HCT116 (cell line): ENCODE measurements at regions not wholly inside any gene's neighbourhood (a gene's known extent, or its start where the extent isn't known, plus 50 kb on each side); places are given as distances from the start of the nearest gene placed in this dataset.

ENCODE experiments used
- ATAC-seq: fragments of 200-7000 bp; cut with Tn5 transposase; 2 replicates; pipeline ENCODE4 v1.9.1; 2020; ENCODE audit warnings: mild to moderate bottlenecking, moderate library complexity
- BruUV-seq: library from RNA; stranded (reverse); fragments of 400-500 nt; replicated peaks from 2 replicates; lab custom pipeline; 2021; lab: Mats Ljungman, UMichigan
- CTCF ChIA-PET: fragments of 300-600 bp; sonication (Branson Sonifier 250); formaldehyde crosslinking; loops from one replicate; lab custom pipeline; 2021; ENCODE audit warnings: antibody characterized with exemption; lab: Charles Lee
- POLR2A ChIA-PET: fragments of 300-600, 350-600 bp; sonication (Branson Sonifier 250); formaldehyde crosslinking; loops from one replicate; lab custom pipeline; 2021; ENCODE audit warnings: antibody characterized with exemption; lab: Charles Lee
- RAD21 ChIA-PET, 2 experiments: fragments of 300-600 bp; sonication (Branson Sonifier 250); formaldehyde crosslinking; loops; one replicate each; lab custom pipeline; 2023; ENCODE audit warnings: low total read pairs in 2 of 2; ENCODE audit not compliant: uncharacterized antibody in 2 of 2, unreplicated experiment in 2 of 2, low non-redundant PET in 1 of 2; lab: Charles Lee
- DNase-seq: peaks from one replicate; pipeline ENCODE4 v3.0.0-alpha.2; 2010; ENCODE audit warnings: low read depth, low spot score
- H2AFZ ChIP-seq: fragments of 200-600 bp; shearing (Covaris generic), sonication (generic); 2 replicates; pipeline ENCODE4 v1.6.1; 2017; ENCODE audit warnings: low read depth, mixed run types, mixed read lengths, antibody characterized with exemption, low read length; ENCODE audit not compliant: poor library complexity, severe bottlenecking
- H3K27ac ChIP-seq: 2 replicates; pipeline ENCODE4 v1.5.1; 2012; ENCODE audit warnings: low read depth, low read length
- H3K27me3 ChIP-seq: fragments of 200-600 bp; sonication (generic); 2 replicates; pipeline ENCODE4 v1.6.1; 2016; ENCODE audit warnings: mixed run types, low read length, mixed read lengths; ENCODE audit not compliant: insufficient read depth
- H3K36me3 ChIP-seq, 2 experiments: fragments of 200-500 bp in 1 of 2; fragments of 200-600 bp in 1 of 2; sonication (Bioruptor generic) in 1 of 2; sonication (generic) in 1 of 2; 2 replicates each; pipeline versions ENCODE4 v1.5.1 to v1.6.1; 2014 to 2016; ENCODE audit warnings: low read length in 2 of 2, inconsistent platforms in 1 of 2, mixed read lengths in 1 of 2, mixed run types in 1 of 2; ENCODE audit not compliant: insufficient read depth in 2 of 2, control insufficient read depth in 1 of 2
- H3K4me1 ChIP-seq, 2 experiments: fragments of 200-600 bp in 1 of 2; sonication (generic) in 1 of 2; 2 replicates each; pipeline versions ENCODE4 v1.5.1 to v1.6.1; 2012 to 2017; ENCODE audit warnings: low read length in 2 of 2, inconsistent platforms in 1 of 2, mild to moderate bottlenecking in 1 of 2, mixed read lengths in 1 of 2, mixed run types in 1 of 2, moderate library complexity in 1 of 2; ENCODE audit not compliant: insufficient read depth in 2 of 2, control insufficient read depth in 1 of 2
- H3K4me2 ChIP-seq: fragments of 200-600 bp; sonication (generic); 2 replicates; pipeline ENCODE4 v1.6.1; 2017; ENCODE audit warnings: mixed run types, low read length, mixed read lengths
- H3K4me3 ChIP-seq, 2 experiments: fragments of 200-600 bp in 1 of 2; sonication (generic) in 1 of 2; replicated peaks in 1 of 2; 2 replicates each; pipeline ENCODE4 v1.5.1; 2011 to 2016; ENCODE audit warnings: low read length in 2 of 2, control low read depth in 1 of 2, low read depth in 1 of 2, mild to moderate bottlenecking in 1 of 2, mixed read lengths in 1 of 2, mixed run types in 1 of 2
- H3K79me2 ChIP-seq: fragments of 200-600 bp; sonication (generic); 2 replicates; pipeline ENCODE4 v1.6.1; 2017; ENCODE audit warnings: mild to moderate bottlenecking, mixed run types, low read length, moderate library complexity, mixed read lengths; ENCODE audit not compliant: insufficient read depth
- H3K9ac ChIP-seq: fragments of 200-600 bp; sonication (generic); 2 replicates; pipeline ENCODE4 v1.6.1; 2016; ENCODE audit warnings: low read length, mixed read lengths
- H3K9me2 ChIP-seq: fragments of 200-600 bp; sonication (generic), shearing (Covaris generic); 2 replicates; pipeline ENCODE4 v1.6.1; 2017; ENCODE audit warnings: mixed run types, mild to moderate bottlenecking, moderate library complexity; ENCODE audit not compliant: insufficient read depth
- H3K9me3 ChIP-seq, 2 experiments: fragments of 200-500 bp in 1 of 2; fragments of 200-600 bp in 1 of 2; sonication (Bioruptor generic) in 1 of 2; sonication (generic) in 1 of 2; 2 replicates each; pipeline ENCODE4 v1.6.1; 2014 to 2017; ENCODE audit warnings: low read length in 2 of 2, mixed read lengths in 2 of 2, inconsistent platforms in 1 of 2, low read depth in 1 of 2, mild to moderate bottlenecking in 1 of 2, mixed run types in 1 of 2, moderate library complexity in 1 of 2; ENCODE audit not compliant: control insufficient read depth in 1 of 2, insufficient read depth in 1 of 2
- H4K20me1 ChIP-seq: fragments of 200-600 bp; sonication (generic), shearing (Covaris generic); 2 replicates; pipeline ENCODE4 v1.6.1; 2017; ENCODE audit warnings: mixed run types, mild to moderate bottlenecking, moderate library complexity; ENCODE audit not compliant: insufficient read depth
- CTCF ChIP-seq, 3 experiments: fragments of 200-600 bp in 1 of 3; sonication (generic) in 1 of 3; IDR thresholded peaks in 2 of 3; conservative IDR thresholded peaks in 1 of 3; 2 replicates each; pipeline ENCODE4 v1.5.1; 2012 to 2017; ENCODE audit warnings: low read depth in 2 of 3, low read length in 2 of 3, antibody characterized with exemption in 1 of 3, borderline replicate concordance in 1 of 3, control low read depth in 1 of 3, mild to moderate bottlenecking in 1 of 3, mixed read lengths in 1 of 3, mixed run types in 1 of 3, moderate library complexity in 1 of 3; ENCODE audit not compliant: insufficient read depth in 1 of 3
- EZH2phosphoT487 ChIP-seq: fragments of 200-600 bp; IDR thresholded peaks from 2 replicates; pipeline ENCODE4 v1.6.1; 2018; ENCODE audit warnings: antibody characterized with exemption, borderline replicate concordance
- FOSL1 ChIP-seq: IDR thresholded peaks from 2 replicates; pipeline ENCODE4 v1.6.1; 2012; ENCODE audit warnings: low read depth
- JUND ChIP-seq: IDR thresholded peaks from 2 replicates; pipeline ENCODE4 v1.6.1; 2012
- POLR2AphosphoS5 ChIP-seq: IDR thresholded peaks from 2 replicates; pipeline ENCODE4 v1.6.1; 2011; ENCODE audit warnings: mild to moderate bottlenecking, low read depth, low read length, moderate library complexity
- RAD21 ChIP-seq: IDR thresholded peaks from 2 replicates; pipeline ENCODE4 v1.6.1; 2012; ENCODE audit warnings: low read depth, mild to moderate bottlenecking
- SIN3A ChIP-seq: IDR thresholded peaks from 2 replicates; pipeline ENCODE4 v1.6.1; 2012; ENCODE audit warnings: low read depth
- SP1 ChIP-seq: IDR thresholded peaks from 2 replicates; pipeline ENCODE4 v1.6.1; 2012; ENCODE audit warnings: low read depth
- SRF ChIP-seq: IDR thresholded peaks from 2 replicates; pipeline ENCODE4 v1.6.1; 2012; ENCODE audit warnings: low read depth
- TCF7L2 ChIP-seq: IDR thresholded peaks from 2 replicates; pipeline ENCODE4 v1.7.0; 2011; ENCODE audit warnings: borderline replicate concordance, inconsistent platforms; ENCODE audit not compliant: insufficient read depth, insufficient read length; ENCODE audit errors: extremely low read depth
- YY1 ChIP-seq: IDR thresholded peaks from 2 replicates; pipeline ENCODE4 v1.6.1; 2011; ENCODE audit warnings: low read length, low read depth, moderate library complexity, mild to moderate bottlenecking; ENCODE audit not compliant: insufficient replicate concordance; ENCODE audit errors: extremely low read depth
- ZFX ChIP-seq: fragments of 450-650 bp; IDR thresholded peaks from 2 replicates; pipeline ENCODE4 v1.6.1; 2017
- ZNF274 ChIP-seq: fragments of 200-500 bp; sonication (Bioruptor generic); IDR thresholded peaks from 2 replicates; pipeline ENCODE4 v1.6.1; 2014; ENCODE audit warnings: mild to moderate bottlenecking, low read depth, low read length, inconsistent platforms
- intact Hi-C: fragments of 100-400 bp; cut with micrococcal nuclease; formaldehyde crosslinking; loops from 2 replicates; pipeline ENCODE4 v1.10.0; 2022
- TF ChIP-seq, protein P1 (sequence below): IDR thresholded peaks from 2 replicates; pipeline ENCODE4 v1.6.1; 2011; ENCODE audit warnings: mild to moderate bottlenecking, low read length, moderate library complexity; ENCODE audit not compliant: insufficient replicate concordance; ENCODE audit errors: extremely low read depth
- TF ChIP-seq, protein P2 (sequence below): IDR thresholded peaks from 2 replicates; pipeline ENCODE4 v1.6.1; 2012; ENCODE audit warnings: low read depth
- TF ChIP-seq, protein P3 (sequence below): IDR thresholded peaks from 2 replicates; pipeline ENCODE4 v1.6.1; 2012

GRCh38 chr5:53330491-53330890 is 149.9 kb upstream of the FST start:
- H3K4me3 ChIP-seq, result no peak overlapping the region
- H4K20me1 ChIP-seq, result no peaks in the 10 kb centered on the region
- H3K4me2 ChIP-seq, result no peak overlapping the region
- ATAC-seq (no peak), DNase-seq (no peak)
- H3K79me2 ChIP-seq, result no peaks in the 10 kb centered on the region
- no peaks in the 10 kb centered on the region for H3K36me3 ChIP-seq
- no peak overlapping the region for H3K27ac ChIP-seq
- ChIA-PET CTCF (no interaction called here), RAD21 (no interaction called here), POLR2A (no interaction called here)
- H3K9ac ChIP-seq, result no peak overlapping the region
- no peaks in the 10 kb centered on the region for H3K9me3 ChIP-seq
- no peaks in the 10 kb centered on the region for H3K9me2 ChIP-seq
- H3K4me1 ChIP-seq, result no peaks in the 10 kb centered on the region
- no TSS peak for BruUV-seq
- H2AFZ ChIP-seq, result no peak overlapping the region
- intact Hi-C loops, result no loop called here
- H3K27me3 ChIP-seq, result no peaks in the 10 kb centered on the region
- TF ChIP-seq, protein P1, sequence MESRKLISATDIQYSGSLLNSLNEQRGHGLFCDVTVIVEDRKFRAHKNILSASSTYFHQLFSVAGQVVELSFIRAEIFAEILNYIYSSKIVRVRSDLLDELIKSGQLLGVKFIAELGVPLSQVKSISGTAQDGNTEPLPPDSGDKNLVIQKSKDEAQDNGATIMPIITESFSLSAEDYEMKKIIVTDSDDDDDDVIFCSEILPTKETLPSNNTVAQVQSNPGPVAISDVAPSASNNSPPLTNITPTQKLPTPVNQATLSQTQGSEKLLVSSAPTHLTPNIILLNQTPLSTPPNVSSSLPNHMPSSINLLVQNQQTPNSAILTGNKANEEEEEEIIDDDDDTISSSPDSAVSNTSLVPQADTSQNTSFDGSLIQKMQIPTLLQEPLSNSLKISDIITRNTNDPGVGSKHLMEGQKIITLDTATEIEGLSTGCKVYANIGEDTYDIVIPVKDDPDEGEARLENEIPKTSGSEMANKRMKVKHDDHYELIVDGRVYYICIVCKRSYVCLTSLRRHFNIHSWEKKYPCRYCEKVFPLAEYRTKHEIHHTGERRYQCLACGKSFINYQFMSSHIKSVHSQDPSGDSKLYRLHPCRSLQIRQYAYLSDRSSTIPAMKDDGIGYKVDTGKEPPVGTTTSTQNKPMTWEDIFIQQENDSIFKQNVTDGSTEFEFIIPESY, result no peak
- TF ChIP-seq, protein P2, sequence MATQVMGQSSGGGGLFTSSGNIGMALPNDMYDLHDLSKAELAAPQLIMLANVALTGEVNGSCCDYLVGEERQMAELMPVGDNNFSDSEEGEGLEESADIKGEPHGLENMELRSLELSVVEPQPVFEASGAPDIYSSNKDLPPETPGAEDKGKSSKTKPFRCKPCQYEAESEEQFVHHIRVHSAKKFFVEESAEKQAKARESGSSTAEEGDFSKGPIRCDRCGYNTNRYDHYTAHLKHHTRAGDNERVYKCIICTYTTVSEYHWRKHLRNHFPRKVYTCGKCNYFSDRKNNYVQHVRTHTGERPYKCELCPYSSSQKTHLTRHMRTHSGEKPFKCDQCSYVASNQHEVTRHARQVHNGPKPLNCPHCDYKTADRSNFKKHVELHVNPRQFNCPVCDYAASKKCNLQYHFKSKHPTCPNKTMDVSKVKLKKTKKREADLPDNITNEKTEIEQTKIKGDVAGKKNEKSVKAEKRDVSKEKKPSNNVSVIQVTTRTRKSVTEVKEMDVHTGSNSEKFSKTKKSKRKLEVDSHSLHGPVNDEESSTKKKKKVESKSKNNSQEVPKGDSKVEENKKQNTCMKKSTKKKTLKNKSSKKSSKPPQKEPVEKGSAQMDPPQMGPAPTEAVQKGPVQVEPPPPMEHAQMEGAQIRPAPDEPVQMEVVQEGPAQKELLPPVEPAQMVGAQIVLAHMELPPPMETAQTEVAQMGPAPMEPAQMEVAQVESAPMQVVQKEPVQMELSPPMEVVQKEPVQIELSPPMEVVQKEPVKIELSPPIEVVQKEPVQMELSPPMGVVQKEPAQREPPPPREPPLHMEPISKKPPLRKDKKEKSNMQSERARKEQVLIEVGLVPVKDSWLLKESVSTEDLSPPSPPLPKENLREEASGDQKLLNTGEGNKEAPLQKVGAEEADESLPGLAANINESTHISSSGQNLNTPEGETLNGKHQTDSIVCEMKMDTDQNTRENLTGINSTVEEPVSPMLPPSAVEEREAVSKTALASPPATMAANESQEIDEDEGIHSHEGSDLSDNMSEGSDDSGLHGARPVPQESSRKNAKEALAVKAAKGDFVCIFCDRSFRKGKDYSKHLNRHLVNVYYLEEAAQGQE, result no peak
- TF ChIP-seq JUND, result no peak
- no peak for TF ChIP-seq RAD21
- no peak for TF ChIP-seq SRF
- TF ChIP-seq, protein P3, sequence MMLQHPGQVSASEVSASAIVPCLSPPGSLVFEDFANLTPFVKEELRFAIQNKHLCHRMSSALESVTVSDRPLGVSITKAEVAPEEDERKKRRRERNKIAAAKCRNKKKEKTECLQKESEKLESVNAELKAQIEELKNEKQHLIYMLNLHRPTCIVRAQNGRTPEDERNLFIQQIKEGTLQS, result no peak
- TF ChIP-seq EZH2phosphoT487, result no peak
- TF ChIP-seq SP1, result no peak
- TF ChIP-seq FOSL1, result no peak
- no peak for TF ChIP-seq SIN3A
- TF ChIP-seq ZFX, result no peak
- no peak for TF ChIP-seq POLR2AphosphoS5
- no peak for TF ChIP-seq ZNF274
- no peak for TF ChIP-seq YY1
- no peak for TF ChIP-seq TCF7L2
- TF ChIP-seq CTCF (IDR thresholded peaks at IDR 0.05 in 2 of 3, conservative IDR thresholded peaks at IDR 0.05 in 1 of 3; ENCODE audit: borderline replicate concordance in 1 of 3, insufficient read depth in 1 of 3, low read depth in 2 of 3, low read length in 2 of 3), result no peak
